ENCODE measurements at regions not wholly inside any gene's neighbourhood (a gene's known extent, or its start where the extent isn't known, plus 50 kb on each side); places are given as distances from the start of the nearest gene placed in this dataset.

GRCh38 chr10:113425541-113425951, 127.3 kb upstream of the HABP2 start (continued):
- TF ChIP-seq, protein P1, sequence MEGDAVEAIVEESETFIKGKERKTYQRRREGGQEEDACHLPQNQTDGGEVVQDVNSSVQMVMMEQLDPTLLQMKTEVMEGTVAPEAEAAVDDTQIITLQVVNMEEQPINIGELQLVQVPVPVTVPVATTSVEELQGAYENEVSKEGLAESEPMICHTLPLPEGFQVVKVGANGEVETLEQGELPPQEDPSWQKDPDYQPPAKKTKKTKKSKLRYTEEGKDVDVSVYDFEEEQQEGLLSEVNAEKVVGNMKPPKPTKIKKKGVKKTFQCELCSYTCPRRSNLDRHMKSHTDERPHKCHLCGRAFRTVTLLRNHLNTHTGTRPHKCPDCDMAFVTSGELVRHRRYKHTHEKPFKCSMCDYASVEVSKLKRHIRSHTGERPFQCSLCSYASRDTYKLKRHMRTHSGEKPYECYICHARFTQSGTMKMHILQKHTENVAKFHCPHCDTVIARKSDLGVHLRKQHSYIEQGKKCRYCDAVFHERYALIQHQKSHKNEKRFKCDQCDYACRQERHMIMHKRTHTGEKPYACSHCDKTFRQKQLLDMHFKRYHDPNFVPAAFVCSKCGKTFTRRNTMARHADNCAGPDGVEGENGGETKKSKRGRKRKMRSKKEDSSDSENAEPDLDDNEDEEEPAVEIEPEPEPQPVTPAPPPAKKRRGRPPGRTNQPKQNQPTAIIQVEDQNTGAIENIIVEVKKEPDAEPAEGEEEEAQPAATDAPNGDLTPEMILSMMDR (conservative IDR thresholded peaks at IDR 0.05; ENCODE audit: low read depth in 2 of 2), result no peak
- TF ChIP-seq EZH2phosphoT487 (IDR thresholded peaks at IDR 0.05; ENCODE audit: unreplicated experiment) (no peak), STAT1 (IDR thresholded peaks at IDR 0.05; ENCODE audit: unreplicated experiment) (no peak), ZNF114 (CRISPR knock-in tag; IDR thresholded peaks at IDR 0.05) (no peak)

- ATAC-seq, result no peak
- TF ChIP-seq JUNB (IDR thresholded peaks at IDR 0.05; ENCODE audit: unreplicated experiment), result no peak
- TF ChIP-seq STAT1 (IDR thresholded peaks at IDR 0.05; ENCODE audit: unreplicated experiment), result no peak
- no peak for TF ChIP-seq ETS1 (IDR thresholded peaks at IDR 0.05)
- TF ChIP-seq, protein P1 (conservative IDR thresholded peaks at IDR 0.05; ENCODE audit: low read depth in 2 of 2), result no peak
- TF ChIP-seq ZNF114 (CRISPR knock-in tag; IDR thresholded peaks at IDR 0.05), result no peak
- TF ChIP-seq POLR2AphosphoS5 (IDR thresholded peaks at IDR 0.05; ENCODE audit: low read depth), result no peak
- TF ChIP-seq EZH2phosphoT487 (IDR thresholded peaks at IDR 0.05; ENCODE audit: unreplicated experiment), result no peak
- no peak for TF ChIP-seq CREB1 (CRISPR knock-in tag; IDR thresholded peaks at IDR 0.05; ENCODE audit: low read depth)
- no peak for TF ChIP-seq ZNF331 (CRISPR knock-in tag; IDR thresholded peaks at IDR 0.05; ENCODE audit: low read depth)
- no peak for TF ChIP-seq NANOG (IDR thresholded peaks at IDR 0.05; ENCODE audit: borderline replicate concordance)
- TF ChIP-seq REST (IDR thresholded peaks at IDR 0.05; ENCODE audit: unreplicated experiment), result no peak
Observed at GRCh38 chr10:113426181-113426877, 126.5 kb upstream of the HABP2 start.

More at GRCh38 chr10:113426181-113426877, 126.5 kb upstream of the HABP2 start:
- Histone ChIP-seq H4K20me1 (replicated peaks; ENCODE audit: insufficient read depth) (no peaks in the 10 kb centered on the region), H3K9me2 (ENCODE audit: insufficient read depth) (no peaks in the 10 kb centered on the region; the same call in 1 of the 2 replicates), H3K4me3 (no peak overlapping the region), H2AFZ (no peak overlapping the region), H3K27ac (ENCODE audit: low read depth) (no peak overlapping the region), H3K79me2 (replicated peaks; ENCODE audit: insufficient read depth) (no peaks in the 10 kb centered on the region), H3K4me1 (ENCODE audit: insufficient read depth) (no peaks in the 10 kb centered on the region), H3K27me3 (ENCODE audit: insufficient read depth) (no peaks in the 10 kb centered on the region), H3K4me2 (no peak overlapping the region), H3F3A (replicated peaks; ENCODE audit: low read depth) (no peaks in the 10 kb centered on the region), H3K36me3 (ENCODE audit: insufficient read depth) (no peaks in the 10 kb centered on the region)
- no peak overlapping the region for H3K27ac Mint-ChIP-seq
- H3K9me3 Mint-ChIP-seq, result no peaks in the 10 kb centered on the region
- H3K4me1 Mint-ChIP-seq, result no peaks in the 10 kb centered on the region
- DNase-seq (ENCODE audit: low spot score), result no peak
- H3K36me3 Mint-ChIP-seq (ENCODE audit: low read depth), result no peaks in the 10 kb centered on the region
- H3K27me3 Mint-ChIP-seq (ENCODE audit: insufficient read depth, low read depth, poor library complexity), result no peaks in the 10 kb centered on the region
- no peak overlapping the region for H3K4me3 Mint-ChIP-seq
